ENCODE measurements at regions not wholly inside any gene's neighbourhood (a gene's known extent, or its start where the extent isn't known, plus 50 kb on each side); places are given as distances from the start of the nearest gene placed in this dataset.

- TF ChIP-seq POLR2AphosphoS5 (IDR thresholded peaks at IDR 0.05) (no peak), CTCF (IDR thresholded peaks at IDR 0.05) (no peak), POLR2A (IDR thresholded peaks at IDR 0.05) (no peak), EP300 (IDR thresholded peaks at IDR 0.05) (no peak)
These were observed 63.7 kb upstream of the FAM110C start for GRCh38 chr2:109998-110397.

Data from sigmoid colon (tissue), 4 donors.